COLO829 (cell line): ENCODE measurements at regions not wholly inside any gene's neighbourhood (a gene's known extent, or its start where the extent isn't known, plus 50 kb on each side); places are given as distances from the start of the nearest gene placed in this dataset.
A peak's percentile ranks its signal among the peaks of the same experiment; 100 is the strongest.
"Not testable (repeated sequence)": the region's sequence is repeated elsewhere in the genome, so short reads cannot be mapped to it uniquely, and the experiment has no call there.

Experiments used
- DNase-seq: peaks from one replicate; pipeline ENCODE4 v3.0.0; 2012; ENCODE audit warnings: low spot score

- no peak for DNase-seq
These were observed 479.4 kb upstream of the CBLB start for GRCh38 chr3:106348139-106348690.

- DNase-seq = no peak
These were observed 480.5 kb upstream of the CBLB start for GRCh38 chr3:106349191-106349881.

GRCh38 chr3:106355873-106356272 is 487.1 kb upstream of the CBLB start:
- DNase-seq = no peak

GRCh38 chr3:106359692-106360091 is 490.9 kb upstream of the CBLB start:
- DNase-seq = no peak

GRCh38 chr3:106360901-106361300 is 492.1 kb upstream of the CBLB start:
- DNase-seq = not testable (repeated sequence)

GRCh38 chr3:106364477-106364876 is 495.7 kb upstream of the CBLB start:
- DNase-seq = no peak

- no peak for DNase-seq
These were observed 496.4 kb upstream of the CBLB start for GRCh38 chr3:106365061-106365691.

GRCh38 chr3:106366352-106366751 is 497.5 kb upstream of the CBLB start:
- no peak for DNase-seq

GRCh38 chr3:106367496-106367895 is 498.7 kb upstream of the CBLB start:
- no peak for DNase-seq

- DNase-seq = no peak
These were observed 502.6 kb upstream of the CBLB start for GRCh38 chr3:106371221-106371970.

- DNase-seq = peak; percentile 18
These were observed 503.4 kb upstream of the CBLB start for GRCh38 chr3:106371971-106372805.

GRCh38 chr3:106372806-106373190 is 504.0 kb upstream of the CBLB start:
- no peak for DNase-seq

GRCh38 chr3:106376016-106376570 is 507.3 kb upstream of the CBLB start:
- no peak for DNase-seq

- DNase-seq = no peak
These were observed 510.5 kb upstream of the CBLB start for GRCh38 chr3:106379251-106379750.

- no peak for DNase-seq
These were observed 511.4 kb upstream of the CBLB start for GRCh38 chr3:106380232-106380631.

- DNase-seq = no peak
These were observed 512.6 kb upstream of the CBLB start for GRCh38 chr3:106381286-106381938.

GRCh38 chr3:106381939-106382335 is 513.1 kb upstream of the CBLB start:
- DNase-seq = no peak

GRCh38 chr3:106386050-106386449 is 517.2 kb upstream of the CBLB start:
- DNase-seq = no peak

- no peak for DNase-seq
These were observed 524.1 kb upstream of the CBLB start for GRCh38 chr3:106392915-106393314.

GRCh38 chr3:106397006-106397405 is 528.2 kb upstream of the CBLB start:
- DNase-seq = no peak
